Activated CD4-positive, alpha-beta T cell treated with anti-CD3 and anti-CD28 coated beads, Interleukin-2, Interleukin-4, amounts not matched to agents 100 ng/mL and 50 ng/mL, durations not matched to agents 16 hours and 8 hours (primary cell): ENCODE measurements at regions not wholly inside any gene's neighbourhood (a gene's known extent, or its start where the extent isn't known, plus 50 kb on each side); places are given as distances from the start of the nearest gene placed in this dataset.
"Not testable (repeated sequence)": the region's sequence is repeated elsewhere in the genome, so short reads cannot be mapped to it uniquely, and the experiment has no call there.

ENCODE experiments used
- DNase-seq: peaks from one replicate; pipeline ENCODE4 v3.0.0-alpha.2; 2020; ENCODE audit warnings: low spot score

DNA sequence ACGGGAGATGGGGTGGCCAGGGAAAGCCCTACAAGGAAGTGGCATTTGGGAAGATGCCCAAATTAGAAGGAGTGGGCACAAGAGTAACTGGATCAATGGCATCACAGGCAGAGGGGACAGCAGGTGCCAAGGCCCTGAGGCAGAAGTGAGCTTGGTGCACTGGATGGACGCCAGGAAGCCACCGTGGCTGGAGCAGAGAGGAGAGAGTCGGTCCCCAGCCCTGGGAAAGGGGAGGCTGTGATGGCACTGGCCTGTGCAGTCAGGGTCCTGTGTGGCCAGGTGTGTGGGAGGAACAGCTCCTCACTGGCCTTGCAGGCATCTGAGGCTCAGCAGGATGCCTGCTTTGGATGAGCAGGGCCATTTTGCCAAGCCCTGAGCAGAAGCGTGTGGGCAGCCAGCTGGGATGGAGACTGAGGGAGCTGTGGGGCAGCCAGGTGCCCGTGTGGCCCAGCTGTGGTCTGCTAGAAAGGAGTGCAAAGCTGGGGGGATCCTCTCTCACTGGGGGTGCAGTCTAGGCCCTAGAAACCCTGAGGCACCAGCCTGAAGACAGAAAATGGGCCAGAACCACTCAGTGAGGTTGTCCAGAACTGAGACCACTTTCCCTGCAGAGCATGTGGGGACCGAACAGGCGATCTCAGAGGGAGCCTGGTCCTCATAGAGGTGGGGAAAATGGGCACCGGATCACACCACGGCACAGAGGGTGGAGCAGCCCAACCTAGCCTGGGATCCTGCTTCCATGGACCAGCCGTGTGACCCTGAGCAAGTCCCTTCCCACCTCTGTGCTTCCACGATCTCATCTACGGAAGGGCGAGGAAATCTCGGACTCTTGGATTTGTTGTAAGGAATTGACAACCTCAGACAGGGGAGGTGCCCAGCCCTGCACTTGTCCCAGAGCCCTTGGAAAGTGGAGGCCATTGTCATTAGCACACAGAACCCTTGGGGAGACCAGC lies 78.6 kb upstream of the RTL6 start:
- no peak for DNase-seq

DNA sequence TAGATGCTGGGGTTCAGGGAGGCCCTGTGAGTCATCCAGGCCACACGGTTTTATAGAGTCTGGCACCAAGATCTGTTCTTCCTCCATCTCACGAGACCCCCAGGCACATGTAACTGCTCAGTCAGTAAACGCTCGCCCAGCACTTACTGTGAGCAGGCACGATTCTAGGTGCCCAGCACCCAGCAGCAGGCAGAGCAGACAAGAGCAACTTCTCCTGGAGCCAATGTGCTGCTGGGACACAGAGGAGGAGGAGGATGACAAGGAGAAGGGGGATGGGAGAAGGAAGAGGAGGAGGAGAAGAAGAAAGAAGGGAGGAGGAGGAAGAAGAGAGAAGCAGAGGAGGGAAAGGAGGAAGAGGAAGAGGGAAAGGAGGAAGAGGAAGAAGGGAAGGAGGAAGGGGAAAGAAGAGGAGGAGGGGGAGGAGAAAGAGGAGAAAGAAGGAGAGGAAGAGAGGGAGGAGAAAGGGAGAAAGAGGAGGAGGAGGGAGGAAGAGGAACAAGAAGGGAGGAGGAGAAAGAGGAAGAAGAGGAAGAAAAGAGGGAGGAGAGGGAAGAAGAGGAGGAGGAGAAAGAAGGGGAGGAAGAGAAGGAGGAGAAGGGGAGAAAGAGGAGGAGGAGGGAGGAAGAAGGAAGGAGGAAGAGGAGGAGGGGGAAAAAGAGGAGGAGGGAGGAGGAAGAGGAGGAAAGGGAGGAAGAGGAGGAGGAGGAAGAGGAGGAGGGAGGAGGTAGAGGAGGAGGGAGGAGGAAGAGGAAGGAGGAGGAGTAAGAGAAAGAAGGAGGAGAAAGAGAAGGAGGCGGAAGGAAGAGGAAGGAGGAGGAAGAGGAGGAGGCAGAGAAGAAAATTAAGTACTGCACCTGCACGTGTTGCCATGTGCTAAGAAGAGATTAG lies 77.6 kb upstream of the RTL6 start:
- DNase-seq = no peak

DNA sequence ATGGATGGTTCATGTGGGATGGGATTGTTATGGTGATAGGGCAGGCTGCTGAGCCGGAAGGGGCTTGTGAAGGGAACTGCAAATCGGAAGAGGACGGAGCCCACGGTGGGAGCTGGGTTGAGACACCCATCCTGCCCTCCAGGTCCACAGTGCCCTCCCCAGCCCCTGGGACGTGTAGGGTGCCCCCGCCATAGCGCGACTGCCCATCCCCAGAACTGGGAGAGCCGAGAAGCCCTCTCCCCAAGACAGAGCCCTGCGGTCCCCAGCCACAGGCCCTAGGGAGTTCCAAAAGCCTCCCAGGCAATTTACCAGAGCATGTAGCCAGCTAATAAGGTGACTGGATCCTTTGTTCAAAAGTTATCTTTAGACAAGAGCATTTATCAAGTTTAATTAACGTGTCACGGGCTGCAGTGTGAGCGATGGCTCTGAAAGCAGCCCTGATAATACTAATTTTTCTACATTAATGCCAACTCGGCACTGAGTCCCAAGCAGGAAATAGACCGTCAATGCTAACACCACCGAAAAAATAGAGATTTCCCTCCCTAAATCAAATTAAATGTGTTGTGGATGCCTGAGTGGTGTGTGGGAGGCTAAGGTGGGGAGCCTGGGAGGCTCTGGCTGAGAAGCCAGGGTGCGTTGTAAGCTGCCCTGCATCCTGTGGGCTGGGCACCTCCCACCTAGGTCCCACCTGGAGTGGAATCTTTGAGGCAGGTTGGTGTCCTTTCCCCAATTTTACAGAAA lies 76.8 kb upstream of the RTL6 start:
- no peak for DNase-seq

DNA sequence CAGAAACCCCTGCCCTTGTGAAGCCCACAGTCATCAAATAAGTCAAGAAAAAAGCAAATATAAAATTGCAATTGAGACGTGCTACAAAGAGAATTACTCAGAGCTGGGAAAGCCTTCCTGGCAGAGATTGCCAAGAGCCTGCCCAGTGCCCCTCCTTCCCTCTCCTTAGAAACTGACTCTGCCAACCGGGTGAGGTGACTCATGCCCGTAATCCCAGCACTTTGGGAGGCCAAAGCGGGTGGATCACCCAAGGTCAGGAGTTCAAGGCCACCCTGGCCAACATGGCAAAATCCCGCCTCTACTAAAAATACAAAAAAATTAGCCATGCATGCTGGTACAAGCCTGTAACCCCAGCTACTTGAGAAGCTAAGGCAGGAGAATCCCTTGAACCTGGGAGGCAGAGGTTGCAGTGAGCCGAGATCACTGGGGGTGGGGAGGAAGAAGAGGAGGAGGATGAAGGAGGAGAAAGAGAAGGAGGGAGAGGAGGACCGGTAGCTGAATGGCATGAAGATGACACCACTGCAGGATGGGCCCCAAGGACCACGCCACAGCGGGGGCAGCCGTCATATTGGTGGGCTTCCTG lies 76.1 kb upstream of the RTL6 start:
- no peak for DNase-seq

DNA sequence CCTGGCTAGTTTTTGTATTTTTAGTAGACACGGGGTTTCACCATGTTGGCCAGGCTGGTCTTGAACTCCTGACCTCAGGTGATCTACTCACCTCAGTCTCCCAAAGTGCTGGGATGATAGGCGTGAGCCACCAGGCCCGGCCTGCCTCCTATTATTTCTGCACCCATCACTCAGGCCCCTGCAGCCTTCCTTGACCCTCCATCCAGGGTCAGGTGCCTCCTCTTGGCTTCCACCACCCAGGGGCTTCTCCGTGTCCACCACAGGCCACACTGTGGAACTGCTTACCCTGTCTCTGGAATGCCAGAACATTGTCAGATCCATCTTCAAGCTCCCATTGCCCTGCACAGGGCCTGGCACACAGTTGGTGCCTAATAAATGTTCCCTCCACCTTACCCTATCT lies 75.4 kb upstream of the RTL6 start:
- no peak for DNase-seq

DNA sequence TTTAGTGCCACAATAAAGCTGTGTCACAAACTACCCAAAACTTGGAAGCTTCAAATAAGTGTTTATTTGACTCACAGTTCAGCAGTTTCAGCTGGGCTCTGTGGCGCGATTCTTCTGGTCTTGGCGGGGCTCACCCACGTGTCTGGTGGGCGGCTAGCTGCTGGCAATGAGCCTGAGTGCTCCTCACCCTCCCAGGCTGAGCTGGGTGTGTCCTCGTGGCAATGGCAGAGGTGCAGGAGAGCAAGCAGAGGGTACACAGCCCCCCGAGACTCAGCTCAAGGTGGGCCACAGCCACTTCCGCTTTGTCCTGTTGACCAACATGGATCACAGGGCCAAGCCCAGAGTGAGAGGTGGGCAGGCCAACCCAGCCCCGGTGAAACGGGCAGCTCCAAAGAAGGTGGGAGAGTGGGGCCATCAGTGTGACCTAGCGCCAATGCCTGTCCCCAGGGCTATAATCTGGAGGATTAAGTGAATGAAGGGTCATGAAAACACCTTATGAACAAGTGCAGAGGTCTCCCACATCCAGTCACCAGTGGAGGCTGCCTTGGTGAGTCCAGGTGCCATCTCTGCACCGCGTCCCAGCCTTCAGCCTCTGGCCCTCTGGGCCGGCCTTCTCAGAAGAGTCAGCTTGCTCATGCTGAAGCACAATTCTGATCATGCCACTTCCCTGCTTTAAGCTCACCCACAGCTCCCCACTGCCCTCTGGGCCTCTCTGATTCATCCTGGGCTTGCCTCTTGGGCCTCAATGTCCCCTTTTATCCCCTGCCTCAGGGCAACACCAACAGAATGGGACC lies 74.6 kb upstream of the RTL6 start:
- no peak for DNase-seq

DNA sequence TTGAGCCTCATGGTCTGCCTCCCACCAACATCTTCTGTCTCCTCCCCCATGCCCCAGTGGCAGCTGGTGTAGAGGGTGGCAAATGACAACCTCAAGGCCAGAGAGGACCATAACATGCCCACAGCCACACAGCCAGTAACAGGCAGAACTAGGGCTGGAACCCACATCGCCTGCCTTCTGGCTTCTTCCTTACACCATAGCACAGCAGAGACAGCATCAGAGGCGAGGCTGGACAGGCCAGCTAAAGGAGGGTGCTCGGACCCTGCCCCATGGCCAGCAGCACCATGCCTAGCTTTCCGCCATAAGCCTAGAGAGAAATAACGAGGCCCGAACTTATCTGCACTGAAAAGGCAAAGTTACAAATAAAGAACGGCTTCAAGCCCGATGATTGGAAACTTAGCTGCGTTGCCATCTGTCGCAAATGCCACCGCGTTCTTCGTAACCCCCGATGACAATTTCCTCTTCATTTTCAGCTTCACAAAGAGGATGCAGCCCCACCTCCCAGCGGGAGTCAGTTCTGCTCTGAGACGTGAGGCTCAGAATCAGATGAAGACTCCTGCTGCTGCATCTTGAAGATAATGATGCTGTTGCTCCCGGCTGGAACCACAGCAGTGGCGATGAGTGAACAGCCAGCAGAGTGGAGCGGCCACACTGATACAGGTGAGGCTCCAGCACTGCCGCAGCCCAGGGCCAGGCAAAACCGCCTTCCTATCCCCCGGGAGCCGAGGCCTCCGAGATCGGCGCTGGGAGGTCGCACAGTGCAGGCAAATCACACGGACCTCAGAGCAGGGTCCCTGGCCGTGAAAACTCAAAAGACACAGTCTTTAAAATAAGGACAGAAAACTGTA lies 73.8 kb upstream of the RTL6 start:
- no peak for DNase-seq

DNA sequence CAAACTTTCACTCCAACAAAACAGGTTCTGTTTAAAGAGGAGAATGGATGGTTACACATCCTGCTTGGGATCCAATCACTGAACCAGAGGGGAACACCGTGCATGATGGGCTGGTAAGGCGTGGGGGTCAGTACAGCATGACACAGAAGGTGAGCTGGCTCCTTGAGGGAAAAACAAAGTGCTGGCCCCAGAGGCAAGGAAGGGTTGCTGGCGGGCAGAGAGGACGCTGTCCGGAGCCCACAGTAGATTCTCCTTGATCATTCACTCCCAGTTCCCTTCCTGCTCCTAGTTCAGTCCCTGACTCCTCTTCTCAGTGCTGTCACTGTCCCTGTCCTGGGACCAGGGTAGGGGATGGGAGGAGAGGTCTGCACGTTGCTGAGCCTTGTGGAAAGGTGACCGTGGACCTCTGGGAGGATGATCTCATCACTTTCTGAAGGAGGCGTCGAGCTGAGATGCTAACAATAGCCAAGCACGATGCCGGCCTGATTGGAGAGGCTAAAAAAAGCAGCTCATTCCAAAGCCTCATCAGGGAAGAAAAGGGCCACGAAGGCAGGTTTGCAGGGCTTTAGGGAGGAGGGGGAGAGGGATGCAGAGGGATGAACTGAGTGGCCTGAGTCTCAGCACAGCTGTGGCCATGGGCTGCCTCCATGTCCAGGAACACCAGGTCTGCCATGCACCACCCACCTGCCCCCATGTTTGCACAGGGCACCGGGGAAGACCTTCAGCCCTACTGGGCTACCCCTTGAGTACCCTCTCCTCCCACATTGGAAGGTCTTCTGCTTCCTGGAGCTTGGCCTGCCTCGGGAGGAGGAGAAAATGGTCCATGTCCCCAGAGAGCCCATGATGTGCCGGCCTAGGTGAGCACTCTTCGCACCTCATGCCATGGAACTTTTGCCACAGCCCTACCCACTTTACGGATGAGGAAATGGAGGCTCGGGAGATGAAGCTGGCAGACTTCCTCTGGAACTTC lies 72.7 kb upstream of the RTL6 start:
- no peak for DNase-seq

DNA sequence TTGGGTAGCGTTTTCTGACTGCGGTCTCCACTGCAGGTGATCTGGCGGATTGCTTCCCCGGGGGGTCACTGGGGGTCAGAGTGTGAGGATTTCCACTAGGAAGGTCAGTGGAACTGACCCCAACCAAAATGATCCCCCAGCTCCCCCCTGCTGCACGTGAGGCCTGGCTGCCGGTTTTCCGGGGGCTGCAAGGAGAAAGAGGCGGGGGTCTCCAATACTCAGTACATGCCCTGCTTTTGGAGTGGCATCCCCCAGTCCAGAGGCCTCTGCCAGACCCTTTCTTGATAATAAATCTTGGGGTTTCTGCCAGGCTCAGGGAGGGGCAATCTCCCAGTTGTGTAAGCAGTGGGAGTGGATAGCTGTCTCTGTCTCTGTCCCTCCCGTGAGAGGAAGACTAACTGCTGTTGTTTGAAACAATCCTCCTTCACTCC lies 71.5 kb upstream of the RTL6 start:
- DNase-seq = no peak

DNA sequence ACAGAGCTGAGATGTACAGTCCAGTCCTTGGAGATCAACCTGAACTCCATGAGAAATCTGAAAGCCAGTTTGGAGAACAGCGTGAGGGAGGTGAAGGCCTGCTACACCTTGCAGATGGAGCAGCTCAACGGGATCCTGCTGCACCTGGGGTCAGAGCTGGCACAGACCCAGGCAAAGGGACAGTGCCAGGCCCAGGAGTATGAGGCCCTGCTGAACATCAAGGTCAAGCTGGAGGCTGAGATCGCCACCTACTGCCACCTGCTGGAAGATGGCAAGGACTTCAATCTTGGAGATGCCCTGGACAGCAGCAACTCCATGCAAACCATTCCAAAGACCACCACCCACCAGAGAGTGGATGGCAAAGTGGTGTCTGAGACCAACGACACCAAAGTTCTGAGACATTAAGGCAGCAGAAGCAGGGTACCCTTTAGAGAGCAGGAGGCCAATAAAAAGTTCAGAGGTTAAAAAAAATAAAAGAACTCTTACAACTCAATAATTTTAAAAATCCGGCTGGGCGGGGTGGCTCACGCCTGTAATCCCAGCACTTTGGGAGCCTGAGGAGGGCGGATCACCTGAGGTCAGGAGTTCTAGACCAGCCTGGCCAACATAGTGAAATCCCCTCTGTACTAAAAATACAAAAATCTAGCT lies 69.9 kb upstream of the RTL6 start:
- DNase-seq = peak; percentile 42

DNA sequence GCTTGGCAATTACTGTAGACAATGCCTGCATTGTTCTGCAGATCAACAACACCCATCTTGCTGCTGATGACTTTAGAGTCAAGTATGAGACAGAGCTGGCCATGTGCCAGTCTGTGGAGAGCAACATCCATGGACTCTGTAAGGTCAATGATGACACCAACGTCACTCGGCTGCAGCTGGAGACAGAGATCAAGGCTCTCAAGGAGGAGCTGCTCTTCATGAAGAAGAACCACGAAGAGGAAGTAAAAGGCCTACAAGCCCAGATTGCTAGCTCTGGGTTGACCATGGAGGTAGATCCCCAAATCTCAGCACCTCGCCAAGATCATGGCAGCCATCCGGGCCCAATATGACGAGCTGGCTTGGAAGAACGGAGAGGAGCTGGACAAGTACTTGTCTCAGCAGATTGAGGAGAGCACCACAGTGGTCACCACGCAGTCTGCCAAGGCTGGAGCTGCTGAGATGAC lies 69.4 kb upstream of the RTL6 start:
- not testable (repeated sequence) for DNase-seq

DNA sequence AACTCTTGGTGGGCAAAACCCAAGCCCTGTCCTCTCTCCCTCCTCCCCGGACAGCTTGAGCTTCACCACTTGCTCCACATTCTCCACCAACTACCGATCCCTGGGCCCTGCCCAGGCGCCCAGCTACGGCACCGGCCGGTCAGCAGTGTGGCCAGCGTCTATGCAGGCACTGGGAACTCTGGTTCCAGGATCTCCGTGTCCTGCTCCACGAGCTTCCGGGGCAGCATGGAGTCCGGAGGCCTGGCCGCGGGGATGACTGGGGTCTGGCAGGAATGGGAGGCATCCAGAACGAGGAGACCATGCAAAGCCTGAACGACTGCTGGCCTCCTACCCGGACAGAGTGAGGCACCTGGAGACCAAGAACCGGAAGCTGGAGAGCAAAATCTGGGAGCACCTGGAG lies 68.9 kb upstream of the RTL6 start:
- DNase-seq = no peak

DNA sequence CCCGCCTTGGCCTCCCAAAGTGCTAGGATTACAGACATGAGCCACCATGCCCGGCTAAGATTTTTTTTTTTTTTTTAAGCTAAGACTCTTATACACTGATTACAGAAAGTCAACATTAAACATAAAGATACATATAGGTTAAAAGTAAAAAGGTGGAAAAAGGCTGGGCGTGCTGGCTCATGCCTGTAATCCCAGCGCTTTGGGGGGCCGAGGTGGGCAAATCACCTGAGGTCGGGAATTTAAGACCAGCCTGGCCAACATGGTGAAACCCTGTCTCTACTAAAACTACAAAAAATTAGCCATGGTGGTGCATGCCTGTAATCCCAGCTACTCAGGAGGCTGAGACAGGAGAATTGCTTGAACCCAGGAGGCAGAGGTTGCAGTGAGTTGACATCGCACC lies 64.6 kb upstream of the RTL6 start:
- DNase-seq = not testable (repeated sequence)

DNA sequence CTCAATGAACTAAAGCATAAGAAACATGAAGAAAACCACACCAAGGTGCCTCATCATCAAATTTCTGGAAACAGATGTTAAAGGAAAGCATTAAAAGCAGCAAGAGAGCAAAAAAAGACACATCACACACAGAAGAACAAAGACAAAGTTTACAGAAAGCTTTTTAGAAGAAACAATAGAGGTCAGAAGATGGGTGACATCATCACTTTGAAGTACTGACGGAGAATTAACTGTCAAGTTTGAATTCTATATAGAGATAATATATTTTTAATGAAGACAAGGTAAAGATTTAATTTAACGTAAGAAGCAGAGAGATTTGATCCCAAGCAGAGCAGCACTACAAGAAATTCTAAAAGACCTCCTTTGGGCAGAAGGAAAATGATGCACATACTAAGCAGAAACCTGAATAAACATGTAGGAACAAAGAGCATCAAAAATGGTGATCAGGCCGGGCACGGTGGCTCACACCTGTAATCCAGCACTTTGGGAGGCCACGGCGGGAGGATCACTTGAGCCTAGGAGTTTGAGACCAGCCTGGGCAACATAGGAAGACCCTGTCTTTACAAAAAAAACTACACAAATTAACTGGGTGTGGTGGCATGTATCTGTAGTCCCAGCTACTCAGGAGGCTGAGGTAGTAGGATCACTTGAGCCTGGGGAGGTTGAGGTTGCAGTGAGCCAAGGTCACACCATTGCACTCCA lies 63.3 kb upstream of the RTL6 start:
- DNase-seq = no peak

DNA sequence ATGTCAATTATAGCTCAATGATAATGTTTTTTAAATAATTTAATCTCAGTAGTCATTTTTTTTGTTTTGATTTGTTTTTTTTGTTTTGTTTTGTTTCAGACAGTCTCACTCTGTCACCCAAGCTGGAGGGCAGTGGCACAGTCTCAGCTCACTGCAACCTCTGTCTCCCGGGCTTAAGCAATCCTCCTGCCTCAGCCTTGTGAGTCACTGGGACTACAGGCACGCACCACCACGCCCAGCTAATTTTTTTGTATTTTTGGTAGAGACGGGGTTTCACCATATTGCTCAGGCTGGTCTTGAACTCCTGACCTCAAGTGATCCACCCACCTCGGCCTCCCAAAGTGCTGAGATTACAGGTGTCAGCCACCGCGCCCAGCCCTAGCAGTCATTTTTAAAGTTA lies 60.6 kb upstream of the RTL6 start:
- DNase-seq = not testable (repeated sequence)

DNA sequence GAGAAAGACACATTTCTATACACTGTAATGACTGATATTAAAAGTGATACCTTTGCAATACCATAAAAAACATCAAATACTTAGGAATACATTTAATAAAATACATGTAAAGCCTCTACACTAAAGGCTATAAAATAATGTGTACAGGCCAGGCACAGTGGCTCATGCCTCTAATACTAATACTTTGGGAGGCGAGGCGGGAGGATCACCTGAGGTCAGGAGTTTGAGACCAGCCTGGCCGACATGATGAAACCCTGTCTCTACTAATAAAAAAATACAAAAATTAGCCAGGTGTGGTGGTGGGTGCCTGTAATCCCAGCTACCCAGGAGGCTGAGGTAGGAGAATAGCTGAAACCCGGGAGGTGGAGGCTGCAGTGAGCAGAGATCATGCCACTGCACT lies 59.8 kb upstream of the RTL6 start:
- not testable (repeated sequence) for DNase-seq

DNA sequence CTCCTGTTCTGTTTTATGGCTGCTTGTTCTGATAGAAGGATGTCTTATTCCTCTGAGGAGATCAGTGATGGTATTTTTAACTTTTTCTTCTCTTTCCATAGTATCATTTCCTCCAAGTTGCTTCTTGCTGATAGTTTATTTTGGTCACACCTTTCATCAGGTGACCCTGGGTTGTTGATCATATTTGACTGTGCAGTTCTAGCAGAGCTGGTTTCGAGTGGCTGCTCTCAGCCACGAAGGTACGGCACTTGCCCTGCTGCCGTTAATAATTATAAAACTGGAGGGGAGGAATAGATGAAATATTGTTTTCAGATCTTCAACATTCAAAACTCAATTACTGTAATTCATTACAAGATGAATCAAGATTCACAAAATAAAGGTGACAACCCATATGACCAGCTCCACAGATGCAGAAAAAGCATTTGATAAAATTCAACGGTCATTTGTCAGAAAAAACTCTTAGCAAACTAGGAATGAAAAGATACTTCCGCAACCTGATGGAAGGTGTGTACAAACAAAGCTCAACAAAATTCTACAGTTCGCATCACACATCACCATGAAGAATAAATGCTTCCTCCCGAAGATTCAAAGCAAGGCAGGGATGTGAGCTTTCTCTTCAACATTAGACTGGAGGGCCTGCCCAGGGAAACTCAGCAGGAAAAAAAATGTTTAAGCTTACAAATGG lies 59.2 kb upstream of the RTL6 start:
- no peak for DNase-seq
